CD14-positive monocyte (primary cell): ENCODE measurements at regions not wholly inside any gene's neighbourhood (a gene's known extent, or its start where the extent isn't known, plus 50 kb on each side); places are given as distances from the start of the nearest gene placed in this dataset.

Source experiments
- DNase-seq, 3 donors: peaks; one replicate each; pipeline ENCODE4 v3.0.0-alpha.2; 2011 to 2022
- H2AFZ ChIP-seq: 2 replicates; pipeline ENCODE4 v1.6.0; 2012; ENCODE audit warnings: mild to moderate bottlenecking, low read depth, low read length, inconsistent platforms; ENCODE audit not compliant: insufficient read depth, poor library complexity, severe bottlenecking
- H3K27ac ChIP-seq, 2 donors: 1 replicate in 1 of 2; 2 replicates in 1 of 2; pipeline ENCODE4 v1.5.1; 2012 to 2013; ENCODE audit warnings: low read length in 2 of 2, control low read depth in 1 of 2, inconsistent platforms in 1 of 2, low read depth in 1 of 2, mild to moderate bottlenecking in 1 of 2
- H3K27me3 ChIP-seq, 2 donors: one replicate each; pipeline versions ENCODE4 v1.6.0 to v1.6.1; 2011 to 2013; ENCODE audit warnings: low read length in 2 of 2; ENCODE audit not compliant: control insufficient read depth in 2 of 2, insufficient read depth in 2 of 2
- H3K36me3 ChIP-seq, 2 donors: replicated peaks in 1 of 2; 1 replicate in 1 of 2; 2 replicates in 1 of 2; pipeline versions ENCODE4 v1.5.1 to v1.6.1; 2012 to 2013; ENCODE audit warnings: low read length in 2 of 2, control low read depth in 1 of 2, inconsistent platforms in 1 of 2, mild to moderate bottlenecking in 1 of 2; ENCODE audit not compliant: insufficient read depth in 2 of 2, control insufficient read depth in 1 of 2
- H3K4me1 ChIP-seq, 2 donors: 1 replicate in 1 of 2; 2 replicates in 1 of 2; pipeline versions ENCODE4 v1.5.1 to v1.6.1; 2012 to 2013; ENCODE audit warnings: low read length in 2 of 2, control low read depth in 1 of 2, inconsistent platforms in 1 of 2, mild to moderate bottlenecking in 1 of 2, moderate library complexity in 1 of 2; ENCODE audit not compliant: insufficient read depth in 2 of 2, control insufficient read depth in 1 of 2
- H3K4me2 ChIP-seq: replicated peaks from 2 replicates; pipeline ENCODE3; 2012; ENCODE audit warnings: low read length, moderate library complexity, mild to moderate bottlenecking; ENCODE audit not compliant: poor library complexity, severe bottlenecking; ENCODE audit errors: extremely low read depth
- H3K4me3 ChIP-seq, 3 experiments: fragments of 200-600 bp in 1 of 3; sonication (generic) in 1 of 3; replicated peaks in 1 of 3; 1 replicate in 2 of 3; 2 replicates in 1 of 3; pipeline ENCODE4 v1.5.1; 2011 to 2013; ENCODE audit warnings: low read length in 3 of 3, mild to moderate bottlenecking in 3 of 3, control low read depth in 2 of 3, low read depth in 2 of 3, inconsistent platforms in 1 of 3, moderate library complexity in 1 of 3
- H3K79me2 ChIP-seq: 2 replicates; pipeline ENCODE4 v1.6.0; 2012; ENCODE audit warnings: mild to moderate bottlenecking, control low read depth, inconsistent platforms, low read length, moderate library complexity; ENCODE audit not compliant: insufficient read depth
- H3K9ac ChIP-seq: 2 replicates; pipeline ENCODE4 v1.6.0; 2017; ENCODE audit warnings: low read length, mild to moderate bottlenecking; ENCODE audit not compliant: insufficient read depth, poor library complexity, severe bottlenecking
- H3K9me3 ChIP-seq, 2 donors: replicated peaks in 1 of 2; 1 replicate in 1 of 2; 2 replicates in 1 of 2; pipeline versions ENCODE4 v1.5.1 to v1.6.1; 2012 to 2013; ENCODE audit warnings: low read length in 2 of 2, control low read depth in 1 of 2; ENCODE audit not compliant: control insufficient read depth in 1 of 2, insufficient read depth in 1 of 2
- H4K20me1 ChIP-seq: 2 replicates; pipeline ENCODE4 v1.6.0; 2012; ENCODE audit warnings: mild to moderate bottlenecking, low read length, control low read depth, moderate library complexity; ENCODE audit not compliant: insufficient read depth
- H3K27ac Mint-ChIP-seq, 7 donors: one replicate each; pipeline ENCODE4 v1.8.0; 2020; ENCODE audit warnings: mild to moderate bottlenecking in 7 of 7, mixed read lengths in 7 of 7, moderate library complexity in 6 of 7, inconsistent platforms in 2 of 7
- H3K27me3 Mint-ChIP-seq, 3 donors: one replicate each; pipeline ENCODE4 v1.8.0; 2021 to 2022; ENCODE audit warnings: low read depth in 3 of 3, mild to moderate bottlenecking in 3 of 3, mixed read lengths in 3 of 3, moderate library complexity in 3 of 3, inconsistent platforms in 1 of 3
- H3K36me3 Mint-ChIP-seq, 2 donors: one replicate each; pipeline ENCODE4 v1.8.0; 2020; ENCODE audit warnings: mixed read lengths in 2 of 2, inconsistent platforms in 1 of 2, mild to moderate bottlenecking in 1 of 2
- H3K4me1 Mint-ChIP-seq: one replicate; pipeline ENCODE4 v1.8.0; 2020; ENCODE audit warnings: mild to moderate bottlenecking, mixed read lengths
- H3K4me3 Mint-ChIP-seq, 2 donors: one replicate each; pipeline ENCODE4 v1.8.0; 2020; ENCODE audit warnings: mild to moderate bottlenecking in 2 of 2, mixed read lengths in 2 of 2, moderate library complexity in 1 of 2
- H3K9me3 Mint-ChIP-seq, 7 donors: one replicate each; pipeline ENCODE4 v1.8.0; 2020 to 2022; ENCODE audit warnings: mixed read lengths in 7 of 7, mild to moderate bottlenecking in 6 of 7, moderate library complexity in 6 of 7, inconsistent platforms in 2 of 7
- WGBS: methylation state at CpG from one replicate; pipeline ENCODE4 v1.1.5; 2013; ENCODE audit warnings: missing lambda C conversion rate; ENCODE audit not compliant: insufficient coverage; 5-methylcytosine and 5-hydroxymethylcytosine counted together
- intact Hi-C, 2 donors: fragments of 100-400 bp; cut with micrococcal nuclease; formaldehyde crosslinking; loops; one replicate each; pipeline versions ENCODE4 v1.15.0 to v1.15.1; 2023
- TF ChIP-seq, protein P1 (sequence below): fragments of 200-600 bp; IDR thresholded peaks from one replicate; pipeline ENCODE4 v1.8.0; 2022; ENCODE audit warnings: antibody characterized with exemption, mild to moderate bottlenecking

- H3K9me3 Mint-ChIP-seq = peaks cover 0 to 8% (median 7%) of the 10 kb centered on the region in 7 donors
- H3K27me3 ChIP-seq = no peaks in the 10 kb centered on the region
- H3K36me3 ChIP-seq = no peaks in the 10 kb centered on the region
- H4K20me1 ChIP-seq = no peaks in the 10 kb centered on the region
- no peaks in the 10 kb centered on the region for H3K4me1 ChIP-seq
- no peaks in the 10 kb centered on the region for H3K27me3 Mint-ChIP-seq
- no peaks in the 10 kb centered on the region for H3K36me3 Mint-ChIP-seq
- H3K4me3 Mint-ChIP-seq = no peak overlapping the region
- H3K4me2 ChIP-seq = no peak overlapping the region
- WGBS = no CpG with 5 or more reads among the region's 1 CpG
- DNase-seq = no peak
- TF ChIP-seq, protein P1, sequence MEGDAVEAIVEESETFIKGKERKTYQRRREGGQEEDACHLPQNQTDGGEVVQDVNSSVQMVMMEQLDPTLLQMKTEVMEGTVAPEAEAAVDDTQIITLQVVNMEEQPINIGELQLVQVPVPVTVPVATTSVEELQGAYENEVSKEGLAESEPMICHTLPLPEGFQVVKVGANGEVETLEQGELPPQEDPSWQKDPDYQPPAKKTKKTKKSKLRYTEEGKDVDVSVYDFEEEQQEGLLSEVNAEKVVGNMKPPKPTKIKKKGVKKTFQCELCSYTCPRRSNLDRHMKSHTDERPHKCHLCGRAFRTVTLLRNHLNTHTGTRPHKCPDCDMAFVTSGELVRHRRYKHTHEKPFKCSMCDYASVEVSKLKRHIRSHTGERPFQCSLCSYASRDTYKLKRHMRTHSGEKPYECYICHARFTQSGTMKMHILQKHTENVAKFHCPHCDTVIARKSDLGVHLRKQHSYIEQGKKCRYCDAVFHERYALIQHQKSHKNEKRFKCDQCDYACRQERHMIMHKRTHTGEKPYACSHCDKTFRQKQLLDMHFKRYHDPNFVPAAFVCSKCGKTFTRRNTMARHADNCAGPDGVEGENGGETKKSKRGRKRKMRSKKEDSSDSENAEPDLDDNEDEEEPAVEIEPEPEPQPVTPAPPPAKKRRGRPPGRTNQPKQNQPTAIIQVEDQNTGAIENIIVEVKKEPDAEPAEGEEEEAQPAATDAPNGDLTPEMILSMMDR = no peak
- no peaks in the 10 kb centered on the region for H3K4me1 Mint-ChIP-seq
- no peak overlapping the region for H3K4me3 ChIP-seq
- H2AFZ ChIP-seq = no peak overlapping the region
- H3K27ac ChIP-seq = no peak overlapping the region
- H3K9ac ChIP-seq = no peak overlapping the region
- intact Hi-C loops = no loop called here
- H3K27ac Mint-ChIP-seq = no peak overlapping the region
- peaks cover 0 to 1% of the 10 kb centered on the region in 2 donors for H3K9me3 ChIP-seq
- no peaks in the 10 kb centered on the region for H3K79me2 ChIP-seq
Observed at GRCh38 chr16:76959166-76959565, 231.8 kb upstream of the MON1B start.

GRCh38 chr16:76963614-76964315, 227.2 kb upstream of the MON1B start:
- H3K4me1 Mint-ChIP-seq = no peaks in the 10 kb centered on the region
- Histone ChIP-seq H3K27me3 (no peaks in the 10 kb centered on the region), H2AFZ (no peak overlapping the region), H3K27ac (no peak overlapping the region), H3K4me2 (no peak overlapping the region), H3K36me3 (no peaks in the 10 kb centered on the region), H3K9me3 (peaks cover 0 to 4% of the 10 kb centered on the region in 2 donors), H3K79me2 (no peaks in the 10 kb centered on the region), H3K4me1 (no peaks in the 10 kb centered on the region), H4K20me1 (no peaks in the 10 kb centered on the region), H3K9ac (no peak overlapping the region), H3K4me3 (no peak overlapping the region)
- no CpG with 5 or more reads among the region's 9 CpGs for WGBS
- H3K9me3 Mint-ChIP-seq = peaks cover 2 to 8% (median 4%) of the 10 kb centered on the region in 7 donors
- no peaks in the 10 kb centered on the region for H3K36me3 Mint-ChIP-seq
- H3K27me3 Mint-ChIP-seq = peaks cover 0 to 1% (median 0%) of the 10 kb centered on the region in 3 donors
- DNase-seq = no peak
- intact Hi-C loops = no loop called here
- H3K4me3 Mint-ChIP-seq = no peak overlapping the region
- H3K27ac Mint-ChIP-seq = no peak overlapping the region
- TF ChIP-seq, protein P1 = no peak
